ELR (cell line): ENCODE measurements at regions not wholly inside any gene's neighbourhood (a gene's known extent, or its start where the extent isn't known, plus 50 kb on each side); places are given as distances from the start of the nearest gene placed in this dataset.

ENCODE experiments used
- DNase-seq: peaks from one replicate; pipeline ENCODE4 v3.0.0-alpha.2; 2015; ENCODE audit warnings: low read depth

- no peak for DNase-seq
Observed at GRCh38 chr13:78777976-78778375, 119.0 kb upstream of the OBI1 start.

GRCh38 chr13:78777396-78777795 lies 118.4 kb upstream of the OBI1 start:
- DNase-seq, result no peak

DNA sequence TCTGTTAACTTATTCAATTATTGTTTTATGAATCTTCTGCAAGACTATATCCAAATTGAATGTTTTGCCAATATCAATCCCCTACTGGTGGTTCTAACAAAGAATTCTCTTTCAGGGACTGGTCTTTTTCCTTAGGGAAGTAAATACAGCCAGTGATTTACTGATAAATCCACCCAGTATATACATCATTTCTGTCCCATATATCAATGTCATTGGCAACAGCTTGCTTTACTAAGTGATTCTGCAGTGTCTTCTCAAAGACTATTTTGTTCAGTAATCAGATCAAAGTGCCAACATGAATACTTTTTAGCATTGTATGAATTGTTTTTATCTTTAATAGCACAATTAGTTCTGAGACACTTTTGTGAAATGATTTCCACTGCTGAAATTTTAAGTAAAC lies 114.0 kb upstream of the OBI1 start:
- no peak for DNase-seq

- no peak for DNase-seq
Observed at GRCh38 chr13:78770601-78771000, 111.6 kb upstream of the OBI1 start.

DNA sequence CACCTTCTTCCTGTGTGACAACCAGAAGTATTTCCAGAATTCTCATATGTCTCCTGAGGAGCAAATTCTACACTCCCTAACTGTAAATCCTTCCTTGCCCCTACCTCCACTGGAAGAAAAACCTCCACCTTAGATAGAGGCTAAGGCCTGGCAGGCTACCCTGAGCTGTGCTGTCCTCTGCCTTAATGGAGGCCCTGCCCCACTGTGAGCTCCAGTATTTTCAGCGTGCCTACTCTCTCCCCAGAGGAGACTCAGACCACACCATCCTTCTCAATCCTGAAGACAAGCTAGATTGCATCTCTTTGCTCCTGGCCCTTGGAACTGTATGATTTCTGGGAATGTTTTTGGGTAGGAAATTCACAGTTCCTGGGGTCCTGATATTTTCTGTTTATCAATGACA lies 110.0 kb upstream of the OBI1 start:
- no peak for DNase-seq

DNA sequence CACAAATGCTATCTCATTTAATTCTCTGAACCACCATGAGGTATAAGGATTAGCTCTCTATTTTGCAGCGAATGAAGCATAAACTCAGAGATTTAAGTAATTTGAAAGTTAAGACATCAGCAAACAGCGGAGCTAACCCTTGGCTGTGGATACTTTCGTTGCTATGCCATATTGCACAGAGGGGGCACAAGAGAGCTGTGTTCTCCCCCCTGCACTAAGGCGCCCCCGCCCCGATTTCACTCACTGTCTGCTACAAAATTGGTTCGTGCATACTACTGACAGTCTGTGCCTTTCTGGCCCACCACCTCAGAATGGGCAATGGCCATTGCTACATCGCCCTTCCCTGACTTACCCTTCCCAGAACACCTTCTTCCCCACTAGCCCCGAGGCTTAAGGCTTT lies 105.7 kb upstream of the OBI1 start:
- DNase-seq, result no peak

DNA sequence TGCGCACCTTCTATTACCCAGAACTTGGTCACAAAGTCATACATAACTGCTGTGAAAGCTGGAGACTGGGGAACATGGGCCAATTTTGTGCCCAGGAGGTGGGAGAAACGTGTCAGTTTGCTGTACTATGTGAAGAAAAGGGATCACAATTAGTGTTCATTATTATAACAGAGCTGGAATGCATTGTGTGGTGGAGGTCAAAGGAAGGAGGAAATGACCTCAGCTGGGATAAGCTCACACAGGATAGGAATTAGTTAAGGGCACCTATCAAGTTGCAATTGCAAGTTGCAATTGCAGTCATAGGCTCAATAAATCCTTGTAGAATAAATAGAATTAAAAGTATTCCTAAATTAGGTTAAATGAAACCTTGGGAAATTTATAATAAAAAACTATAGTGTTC lies 103.9 kb upstream of the OBI1 start:
- no peak for DNase-seq

DNA sequence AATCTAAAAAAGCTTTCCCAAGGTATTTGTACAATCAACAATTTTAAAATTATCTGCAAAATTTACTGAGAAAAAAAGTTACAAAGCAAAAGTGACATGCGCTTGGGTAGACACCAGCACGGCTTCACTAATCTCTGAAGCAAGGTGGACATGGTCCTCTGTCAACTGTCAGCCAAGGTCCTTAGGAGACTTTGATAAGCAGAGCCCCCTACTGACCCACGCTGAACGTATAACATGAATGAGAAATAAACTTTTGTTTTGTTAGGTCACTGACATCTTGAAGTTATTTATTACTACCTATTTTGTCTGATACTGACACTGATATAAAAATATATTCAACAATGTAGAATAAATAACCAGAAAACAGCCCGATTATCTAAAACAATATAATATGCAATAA lies 100.7 kb upstream of the OBI1 start:
- DNase-seq, result no peak

DNA sequence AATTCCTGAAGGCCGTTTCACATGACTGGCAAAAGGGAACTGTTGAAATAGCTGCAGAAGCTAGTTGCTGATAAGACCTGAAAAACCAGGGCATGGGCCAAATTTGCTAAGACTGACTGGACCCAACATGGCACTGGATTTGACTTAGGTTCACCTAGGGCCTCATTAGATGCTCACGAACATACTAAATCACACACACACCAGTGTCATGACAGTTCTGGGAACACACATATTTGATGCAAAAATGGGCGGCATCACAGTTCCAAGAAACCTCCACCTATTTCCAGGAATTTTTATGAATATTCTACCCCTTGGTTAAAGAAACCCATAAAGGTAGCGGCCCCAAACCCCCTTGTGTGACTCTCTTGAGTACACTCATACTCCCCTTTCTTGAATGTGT lies 99.6 kb upstream of the OBI1 start:
- DNase-seq, result no peak

- no peak for DNase-seq
Observed at GRCh38 chr13:78753435-78753834, 94.5 kb upstream of the OBI1 start.

DNA sequence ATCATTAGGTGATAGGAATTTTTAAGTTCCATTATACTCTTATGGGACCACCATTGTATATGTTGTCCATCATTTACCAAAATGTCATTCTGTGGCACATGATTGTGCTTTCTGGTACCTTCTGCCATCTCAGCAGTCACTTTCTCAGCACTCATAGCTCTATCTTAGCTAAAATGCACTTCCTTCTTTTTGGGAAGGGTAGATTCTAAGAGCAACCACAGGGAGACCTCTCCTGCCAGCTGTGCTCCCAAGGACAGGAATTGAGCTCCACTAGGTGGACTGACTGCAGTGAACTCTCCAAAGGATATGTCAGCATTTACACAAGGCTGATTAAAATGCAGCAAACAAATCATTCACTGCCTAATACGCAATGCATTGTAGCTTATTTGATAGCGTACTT lies 91.8 kb upstream of the OBI1 start:
- no peak for DNase-seq

DNA sequence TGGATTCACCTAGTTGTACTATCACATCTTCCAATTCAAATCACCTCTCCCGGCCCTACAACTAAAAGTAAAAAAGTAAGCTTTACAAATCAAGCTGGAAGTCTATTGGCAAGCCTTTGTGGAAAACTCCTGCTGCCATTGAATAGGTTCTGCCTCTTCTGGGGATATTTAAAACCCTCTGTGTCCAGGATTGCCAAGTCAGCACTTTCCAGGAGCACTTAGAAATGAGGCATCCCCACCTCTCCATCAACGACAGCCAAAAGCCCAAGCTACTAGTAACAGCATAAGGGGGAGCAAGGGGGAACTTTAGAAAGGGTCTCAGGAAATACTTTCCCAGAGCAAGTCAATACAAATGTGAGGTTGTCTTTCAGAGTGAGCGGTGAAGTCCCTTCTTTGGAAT lies 85.0 kb upstream of the OBI1 start:
- DNase-seq, result no peak

DNA sequence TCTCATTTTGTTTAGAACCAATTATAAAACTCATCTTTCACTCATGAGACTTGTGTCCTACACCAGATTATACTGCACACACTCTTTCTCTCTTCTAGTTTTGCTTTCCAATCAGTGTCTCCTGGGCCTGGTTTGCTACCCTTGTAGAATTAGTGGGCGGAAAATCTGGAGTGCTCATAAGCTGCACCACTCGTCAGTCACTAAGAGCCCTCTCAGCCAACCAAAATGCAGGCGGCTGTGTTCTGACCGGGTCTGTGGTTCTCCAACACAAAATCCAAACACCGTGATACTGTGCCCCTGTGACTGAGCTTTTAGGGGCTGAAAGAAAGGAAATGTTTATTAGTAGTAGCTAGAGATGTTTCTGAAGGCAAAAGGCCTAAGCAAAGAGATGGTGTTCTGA lies 83.7 kb upstream of the OBI1 start:
- DNase-seq, result no peak

DNA sequence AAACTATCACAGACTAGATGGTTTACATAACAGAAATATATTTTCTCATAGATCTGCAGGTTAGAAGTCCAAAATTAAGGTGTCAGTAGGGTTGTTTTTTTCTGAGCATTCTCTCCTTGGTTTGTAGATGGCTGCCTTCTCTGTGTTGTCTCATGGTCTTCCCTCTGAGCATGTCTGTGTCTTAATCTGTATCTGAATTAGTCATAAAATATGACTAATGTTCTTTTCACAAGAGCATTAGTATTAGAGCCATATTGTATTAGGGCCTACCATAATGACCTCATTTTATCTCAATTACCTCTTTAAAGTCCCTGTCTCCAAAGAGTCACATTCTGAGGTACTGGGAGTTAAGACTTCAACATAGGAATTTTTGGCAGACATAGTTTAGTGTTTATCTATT lies 77.2 kb upstream of the OBI1 start:
- DNase-seq, result peak; percentile 30

GRCh38 chr13:78732445-78733017 lies 73.6 kb upstream of the OBI1 start:
- DNase-seq, result no peak

DNA sequence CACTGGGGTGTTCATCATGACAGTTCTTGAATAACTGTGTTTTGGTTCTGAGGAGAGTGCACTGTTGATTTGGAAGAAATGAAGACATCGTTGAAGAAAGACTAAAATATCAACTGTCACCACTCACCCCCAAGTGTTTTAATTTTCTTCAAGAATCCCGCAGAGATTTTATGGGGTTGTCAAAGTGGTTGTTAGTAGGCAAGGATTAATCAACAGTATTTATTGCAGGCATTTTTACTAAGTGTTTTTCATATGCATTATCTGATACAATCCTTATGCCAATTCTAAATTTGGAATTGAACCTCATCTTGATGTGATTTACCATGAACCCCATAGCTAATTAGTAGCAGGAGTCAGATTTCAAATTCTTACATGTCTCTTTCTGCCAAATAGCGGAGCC lies 63.7 kb upstream of the OBI1 start:
- DNase-seq, result no peak

- DNase-seq, result no peak
Observed at GRCh38 chr13:78719367-78719766, 60.4 kb upstream of the OBI1 start.

DNA sequence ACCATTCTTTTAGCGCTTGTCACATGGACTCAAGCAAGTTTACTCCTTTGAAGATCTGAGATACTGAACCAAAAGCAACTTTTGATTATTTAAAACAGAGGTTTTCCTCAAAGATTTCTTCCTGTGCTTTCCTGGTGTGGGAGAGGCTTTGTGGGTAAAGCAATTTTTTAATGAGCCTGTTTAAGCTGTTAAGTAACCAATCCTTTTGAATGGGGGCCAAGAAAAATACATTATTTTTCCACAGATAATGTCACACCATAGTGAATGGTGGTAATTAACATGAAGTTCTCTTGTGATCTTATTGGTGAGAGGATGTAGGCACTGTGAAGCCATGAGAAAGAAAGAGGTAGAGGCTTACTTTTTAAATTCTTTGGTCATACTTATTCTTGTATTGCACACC lies 55.8 kb upstream of the OBI1 start:
- DNase-seq, result no peak

DNA sequence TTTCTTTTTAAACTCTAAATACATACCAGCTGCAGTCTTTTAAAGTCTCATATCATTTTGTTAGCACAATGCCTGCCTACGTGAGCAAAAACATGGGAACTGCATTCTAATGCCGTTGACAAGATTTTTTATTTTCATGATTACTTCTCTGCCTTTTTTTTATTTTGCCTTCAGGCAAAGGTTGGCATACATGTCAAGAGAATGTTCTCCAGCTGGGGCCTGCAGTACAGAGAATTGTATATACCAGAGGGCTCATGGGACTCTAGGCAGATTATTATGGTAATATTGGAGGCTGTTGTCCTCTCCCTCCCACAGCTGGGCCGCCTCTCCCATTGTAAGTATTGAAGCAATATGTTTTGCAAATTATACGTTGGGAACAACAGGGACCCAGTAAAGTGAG lies 53.9 kb upstream of the OBI1 start:
- DNase-seq, result no peak

DNA sequence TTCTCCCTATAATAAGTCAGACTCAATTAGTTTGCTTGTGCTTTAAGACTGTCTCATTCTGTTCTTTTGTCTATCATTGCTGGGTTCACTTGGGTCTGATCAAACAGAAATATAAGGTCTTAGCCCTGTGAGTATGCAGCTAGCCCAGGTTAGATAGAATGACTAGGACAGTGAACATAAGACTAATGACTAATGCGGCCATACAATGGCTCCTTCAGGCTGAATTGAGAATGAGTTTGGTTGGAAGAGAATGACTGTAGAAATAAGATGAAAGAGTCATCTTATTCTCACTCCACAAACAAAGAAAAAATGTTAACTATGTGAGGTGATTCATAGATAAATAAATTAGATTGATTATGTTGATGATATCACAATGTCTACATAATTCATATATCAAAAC lies 50.1 kb upstream of the OBI1 start:
- DNase-seq, result peak; percentile 74
